ENCODE measurements at regions not wholly inside any gene's neighbourhood (a gene's known extent, or its start where the extent isn't known, plus 50 kb on each side); places are given as distances from the start of the nearest gene placed in this dataset.

DNA sequence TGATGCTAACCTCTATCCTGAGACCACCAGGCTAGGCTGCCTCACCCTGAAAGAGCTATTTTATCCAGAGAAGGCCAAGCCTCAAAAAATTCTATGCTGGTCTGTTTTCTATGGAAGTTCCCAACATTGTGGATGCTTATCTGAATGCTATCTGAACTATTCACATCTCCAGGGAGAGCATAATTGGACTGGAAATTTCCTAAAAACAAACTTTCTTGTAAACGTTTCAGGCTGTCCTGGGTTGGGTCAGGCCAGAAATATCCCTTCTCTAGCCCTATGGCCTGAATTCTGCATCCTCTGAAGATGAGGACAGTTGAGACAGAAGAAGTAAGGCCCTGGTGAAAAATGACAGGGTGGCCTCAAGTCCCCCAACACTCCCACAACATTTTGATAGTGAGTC is 706.4 kb upstream of the NR2F2 start (continued):
- TF ChIP-seq, protein P1, sequence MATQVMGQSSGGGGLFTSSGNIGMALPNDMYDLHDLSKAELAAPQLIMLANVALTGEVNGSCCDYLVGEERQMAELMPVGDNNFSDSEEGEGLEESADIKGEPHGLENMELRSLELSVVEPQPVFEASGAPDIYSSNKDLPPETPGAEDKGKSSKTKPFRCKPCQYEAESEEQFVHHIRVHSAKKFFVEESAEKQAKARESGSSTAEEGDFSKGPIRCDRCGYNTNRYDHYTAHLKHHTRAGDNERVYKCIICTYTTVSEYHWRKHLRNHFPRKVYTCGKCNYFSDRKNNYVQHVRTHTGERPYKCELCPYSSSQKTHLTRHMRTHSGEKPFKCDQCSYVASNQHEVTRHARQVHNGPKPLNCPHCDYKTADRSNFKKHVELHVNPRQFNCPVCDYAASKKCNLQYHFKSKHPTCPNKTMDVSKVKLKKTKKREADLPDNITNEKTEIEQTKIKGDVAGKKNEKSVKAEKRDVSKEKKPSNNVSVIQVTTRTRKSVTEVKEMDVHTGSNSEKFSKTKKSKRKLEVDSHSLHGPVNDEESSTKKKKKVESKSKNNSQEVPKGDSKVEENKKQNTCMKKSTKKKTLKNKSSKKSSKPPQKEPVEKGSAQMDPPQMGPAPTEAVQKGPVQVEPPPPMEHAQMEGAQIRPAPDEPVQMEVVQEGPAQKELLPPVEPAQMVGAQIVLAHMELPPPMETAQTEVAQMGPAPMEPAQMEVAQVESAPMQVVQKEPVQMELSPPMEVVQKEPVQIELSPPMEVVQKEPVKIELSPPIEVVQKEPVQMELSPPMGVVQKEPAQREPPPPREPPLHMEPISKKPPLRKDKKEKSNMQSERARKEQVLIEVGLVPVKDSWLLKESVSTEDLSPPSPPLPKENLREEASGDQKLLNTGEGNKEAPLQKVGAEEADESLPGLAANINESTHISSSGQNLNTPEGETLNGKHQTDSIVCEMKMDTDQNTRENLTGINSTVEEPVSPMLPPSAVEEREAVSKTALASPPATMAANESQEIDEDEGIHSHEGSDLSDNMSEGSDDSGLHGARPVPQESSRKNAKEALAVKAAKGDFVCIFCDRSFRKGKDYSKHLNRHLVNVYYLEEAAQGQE (IDR thresholded peaks at IDR 0.05; ENCODE audit: unreplicated experiment) = no peak
- TF ChIP-seq EZH2 (IDR thresholded peaks at IDR 0.05; ENCODE audit: low read depth, unreplicated experiment) = no peak
- TF ChIP-seq ZNF331 (CRISPR knock-in tag; IDR thresholded peaks at IDR 0.05; ENCODE audit: low read depth) = no peak
- no peak for TF ChIP-seq ZNF114 (CRISPR knock-in tag; IDR thresholded peaks at IDR 0.05)
- TF ChIP-seq JUNB (IDR thresholded peaks at IDR 0.05; ENCODE audit: unreplicated experiment) = no peak
- TF ChIP-seq, protein P2, sequence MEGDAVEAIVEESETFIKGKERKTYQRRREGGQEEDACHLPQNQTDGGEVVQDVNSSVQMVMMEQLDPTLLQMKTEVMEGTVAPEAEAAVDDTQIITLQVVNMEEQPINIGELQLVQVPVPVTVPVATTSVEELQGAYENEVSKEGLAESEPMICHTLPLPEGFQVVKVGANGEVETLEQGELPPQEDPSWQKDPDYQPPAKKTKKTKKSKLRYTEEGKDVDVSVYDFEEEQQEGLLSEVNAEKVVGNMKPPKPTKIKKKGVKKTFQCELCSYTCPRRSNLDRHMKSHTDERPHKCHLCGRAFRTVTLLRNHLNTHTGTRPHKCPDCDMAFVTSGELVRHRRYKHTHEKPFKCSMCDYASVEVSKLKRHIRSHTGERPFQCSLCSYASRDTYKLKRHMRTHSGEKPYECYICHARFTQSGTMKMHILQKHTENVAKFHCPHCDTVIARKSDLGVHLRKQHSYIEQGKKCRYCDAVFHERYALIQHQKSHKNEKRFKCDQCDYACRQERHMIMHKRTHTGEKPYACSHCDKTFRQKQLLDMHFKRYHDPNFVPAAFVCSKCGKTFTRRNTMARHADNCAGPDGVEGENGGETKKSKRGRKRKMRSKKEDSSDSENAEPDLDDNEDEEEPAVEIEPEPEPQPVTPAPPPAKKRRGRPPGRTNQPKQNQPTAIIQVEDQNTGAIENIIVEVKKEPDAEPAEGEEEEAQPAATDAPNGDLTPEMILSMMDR (conservative IDR thresholded peaks at IDR 0.05; ENCODE audit: low read depth in 2 of 2) = no peak
- TF ChIP-seq, protein P3, sequence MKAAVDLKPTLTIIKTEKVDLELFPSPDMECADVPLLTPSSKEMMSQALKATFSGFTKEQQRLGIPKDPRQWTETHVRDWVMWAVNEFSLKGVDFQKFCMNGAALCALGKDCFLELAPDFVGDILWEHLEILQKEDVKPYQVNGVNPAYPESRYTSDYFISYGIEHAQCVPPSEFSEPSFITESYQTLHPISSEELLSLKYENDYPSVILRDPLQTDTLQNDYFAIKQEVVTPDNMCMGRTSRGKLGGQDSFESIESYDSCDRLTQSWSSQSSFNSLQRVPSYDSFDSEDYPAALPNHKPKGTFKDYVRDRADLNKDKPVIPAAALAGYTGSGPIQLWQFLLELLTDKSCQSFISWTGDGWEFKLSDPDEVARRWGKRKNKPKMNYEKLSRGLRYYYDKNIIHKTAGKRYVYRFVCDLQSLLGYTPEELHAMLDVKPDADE (IDR thresholded peaks at IDR 0.05) = no peak
- TF ChIP-seq EZH2phosphoT487 (IDR thresholded peaks at IDR 0.05; ENCODE audit: unreplicated experiment) = no peak

DNA sequence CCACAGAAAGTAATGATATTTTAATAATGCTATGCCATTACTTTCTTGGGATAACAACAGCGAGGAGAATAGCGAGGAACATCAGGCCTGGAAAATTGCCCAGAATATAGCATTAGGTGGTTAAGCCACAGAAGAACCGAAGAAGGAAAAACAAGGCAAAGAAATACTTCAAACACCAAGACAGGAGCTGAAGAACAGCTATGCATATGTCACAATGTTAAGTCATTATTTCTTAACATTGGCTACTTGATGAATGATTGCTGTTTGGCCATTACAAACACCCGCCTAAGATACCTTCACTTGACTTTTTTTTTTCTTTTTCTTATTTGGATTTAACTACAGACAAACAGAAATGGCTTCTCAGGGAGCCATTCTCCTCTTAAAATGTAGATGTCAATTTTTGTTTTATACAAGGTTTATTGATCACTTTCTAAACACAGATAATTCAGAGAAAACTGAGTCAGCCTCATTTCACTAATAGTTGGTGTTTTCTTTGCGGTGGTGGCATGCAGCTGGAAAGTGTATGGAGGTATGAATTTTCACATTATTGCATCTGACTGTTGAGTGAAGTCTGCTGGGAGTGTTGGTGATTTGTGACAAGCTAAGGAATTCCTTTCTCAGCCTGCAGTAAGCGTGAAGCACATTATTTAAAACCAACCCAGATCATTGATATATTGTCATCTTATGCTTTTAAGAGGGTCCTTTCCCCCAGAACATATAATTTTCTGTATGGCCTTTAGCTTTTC is 705.7 kb upstream of the NR2F2 start:
- Histone ChIP-seq H3K27ac (ENCODE audit: low read depth) (no peak overlapping the region), H3K4me1 (ENCODE audit: insufficient read depth) (peaks cover 17% of the 10 kb centered on the region), H3K79me2 (replicated peaks; ENCODE audit: insufficient read depth) (no peaks in the 10 kb centered on the region), H3F3A (replicated peaks; ENCODE audit: low read depth) (no peaks in the 10 kb centered on the region), H3K36me3 (ENCODE audit: insufficient read depth) (no peaks in the 10 kb centered on the region), H3K4me2 (no peak overlapping the region), H4K20me1 (replicated peaks; ENCODE audit: insufficient read depth) (no peaks in the 10 kb centered on the region), H3K9me2 (ENCODE audit: insufficient read depth) (peaks cover 7% of the 10 kb centered on the region; the same call in 1 of the 2 replicates), H3K4me3 (no peak overlapping the region), H3K27me3 (ENCODE audit: insufficient read depth) (no peaks in the 10 kb centered on the region), H2AFZ (no peak overlapping the region)
- H3K4me1 Mint-ChIP-seq = peaks cover 13% of the 10 kb centered on the region
- ATAC-seq = no peak
- DNase-seq (ENCODE audit: low spot score) = no peak
- no peak overlapping the region for H3K4me3 Mint-ChIP-seq
- no peaks in the 10 kb centered on the region for H3K27me3 Mint-ChIP-seq (ENCODE audit: insufficient read depth, low read depth, poor library complexity)
- H3K27ac Mint-ChIP-seq = no peak overlapping the region
- H3K9me3 Mint-ChIP-seq = no peaks in the 10 kb centered on the region; the same call in 2 of the 3 replicates
- H3K36me3 Mint-ChIP-seq (ENCODE audit: low read depth) = no peaks in the 10 kb centered on the region
- TF ChIP-seq STAT1 (IDR thresholded peaks at IDR 0.05; ENCODE audit: unreplicated experiment) = no peak
- TF ChIP-seq EZH2 (IDR thresholded peaks at IDR 0.05; ENCODE audit: low read depth, unreplicated experiment) = no peak
- no peak for TF ChIP-seq NANOG (IDR thresholded peaks at IDR 0.05; ENCODE audit: borderline replicate concordance)
- TF ChIP-seq, protein P2 (conservative IDR thresholded peaks at IDR 0.05; ENCODE audit: low read depth in 2 of 2) = no peak
- no peak for TF ChIP-seq ZNF114 (CRISPR knock-in tag; IDR thresholded peaks at IDR 0.05)
